GM12878 (cell line): ENCODE measurements at regions not wholly inside any gene's neighbourhood (a gene's known extent, or its start where the extent isn't known, plus 50 kb on each side); places are given as distances from the start of the nearest gene placed in this dataset.

Experiments
- ATAC-seq: fragments of 200-7000 bp; cut with Tn5 transposase; 3 replicates; pipeline ENCODE4 v1.9.1; 2020; ENCODE audit warnings: mild to moderate bottlenecking, moderate library complexity
- BruUV-seq: library from RNA; stranded (reverse); fragments of 400-500 nt; replicated peaks from 2 replicates; lab custom pipeline; 2021; lab: Mats Ljungman, UMichigan
- CTCF ChIA-PET: fragments of 300-600 bp; sonication (Branson Sonifier 250); formaldehyde crosslinking; extraction: SDS; loops from one replicate; lab custom pipeline; 2021; ENCODE audit warnings: inconsistent platforms; lab: Yijun Ruan, JAX
- POLR2A ChIA-PET: fragments of 350-600 bp; formaldehyde crosslinking; extraction: SDS; loops from one replicate; lab custom pipeline; 2021; ENCODE audit warnings: inconsistent platforms; lab: Charles Lee
- RAD21 ChIA-PET: fragments of 300-600 bp; sonication (Branson Sonifier 250); formaldehyde crosslinking; loops from one replicate; lab custom pipeline; 2023; ENCODE audit warnings: antibody characterized with exemption; ENCODE audit not compliant: unreplicated experiment; lab: Charles Lee
- SMC1A ChIA-PET: fragments of 300-600 bp; sonication (Branson Sonifier 250); formaldehyde crosslinking; loops from one replicate; lab custom pipeline; 2023; ENCODE audit not compliant: unreplicated experiment, uncharacterized antibody; lab: Charles Lee
- DNase-seq: peaks from one replicate; pipeline ENCODE4 v3.0.0-alpha.2; 2011; ENCODE audit warnings: low read depth, low spot score
- FAIRE-seq: peaks from 3 replicates; lab custom pipeline; 2011; peaks lifted over from hg19 to GRCh38; lab: Jason Lieb, UNC
- H2AFZ ChIP-seq: 2 replicates; pipeline ENCODE4 v1.6.0; 2011; ENCODE audit warnings: low read depth, low read length, control low read depth; ENCODE audit not compliant: control insufficient read depth
- H3K27ac ChIP-seq: 2 replicates; pipeline ENCODE4 v1.5.1; 2011; ENCODE audit warnings: control low read depth; ENCODE audit not compliant: control insufficient read depth, insufficient read depth
- H3K27me3 ChIP-seq, 2 experiments: replicated peaks in 1 of 2; 2 replicates each; pipeline versions ENCODE4 v1.6.0 to v1.6.1; 2011; ENCODE audit warnings: low read length in 1 of 2; ENCODE audit not compliant: control insufficient read depth in 2 of 2, insufficient read depth in 2 of 2
- H3K36me3 ChIP-seq, 2 experiments: 2 replicates each; pipeline ENCODE4 v1.5.1; 2011; ENCODE audit warnings: low read length in 1 of 2; ENCODE audit not compliant: control insufficient read depth in 2 of 2, insufficient read depth in 2 of 2
- H3K4me1 ChIP-seq: 2 replicates; pipeline ENCODE4 v1.6.1; 2011; ENCODE audit warnings: mild to moderate bottlenecking, low read length, moderate library complexity, mixed read lengths; ENCODE audit not compliant: control insufficient read depth, insufficient read depth
- H3K4me2 ChIP-seq: 2 replicates; pipeline ENCODE4 v1.6.0; 2011; ENCODE audit warnings: control low read depth; ENCODE audit not compliant: control insufficient read depth, insufficient read depth
- H3K4me3 ChIP-seq: fragments of 200-600 bp; sonication (generic); 2 replicates; pipeline ENCODE4 v1.5.1; 2016
- H3K79me2 ChIP-seq: 2 replicates; pipeline ENCODE4 v1.6.0; 2011; ENCODE audit warnings: low read length; ENCODE audit not compliant: control insufficient read depth, insufficient read depth
- H3K9ac ChIP-seq: 2 replicates; pipeline ENCODE4 v1.8.0; 2011; ENCODE audit warnings: low read length, control low read depth, mixed read lengths; ENCODE audit not compliant: control insufficient read depth, insufficient read depth
- H3K9me3 ChIP-seq: replicated peaks from 3 replicates; pipeline ENCODE4 v1.5.1; 2011; ENCODE audit warnings: mild to moderate bottlenecking, low read length; ENCODE audit not compliant: control insufficient read depth, insufficient read depth
- H4K20me1 ChIP-seq: 2 replicates; pipeline ENCODE4 v1.6.0; 2011; ENCODE audit not compliant: control insufficient read depth, insufficient read depth
- BMI1 ChIP-seq: fragments of 450-650 bp; IDR thresholded peaks from 2 replicates; pipeline ENCODE4 v1.6.1; 2016; ENCODE audit warnings: mild to moderate bottlenecking, moderate library complexity, borderline replicate concordance
- E2F8 ChIP-seq: fragments of 450-650 bp; IDR thresholded peaks from 2 replicates; pipeline ENCODE4 v1.6.1; 2018; ENCODE audit warnings: mild to moderate bottlenecking, low read depth, moderate library complexity; ENCODE audit not compliant: partially characterized antibody
- JUNB ChIP-seq: IDR thresholded peaks from 2 replicates; pipeline ENCODE4 v1.6.1; 2016; ENCODE audit warnings: antibody characterized with exemption, mild to moderate bottlenecking
- LARP7 ChIP-seq: fragments of 450-650 bp; IDR thresholded peaks from 2 replicates; pipeline ENCODE4 v1.6.1; 2017; ENCODE audit warnings: mild to moderate bottlenecking
- PML ChIP-seq: IDR thresholded peaks from 2 replicates; pipeline ENCODE4 v1.6.1; 2012; ENCODE audit warnings: low read length, inconsistent platforms
- POLR2A ChIP-seq: IDR thresholded peaks from 2 replicates; pipeline ENCODE4 v1.6.1; 2011; ENCODE audit warnings: low read depth, mild to moderate bottlenecking, low read length
- RB1 ChIP-seq: fragments of 450-650 bp; formaldehyde crosslinking; IDR thresholded peaks from 2 replicates; pipeline ENCODE4 v1.6.1; 2017; ENCODE audit warnings: mild to moderate bottlenecking, borderline replicate concordance
- SIN3A ChIP-seq: IDR thresholded peaks from 2 replicates; pipeline ENCODE4 v1.6.1; 2012; ENCODE audit warnings: low read depth, low read length, improper control_type of control experiment
- SMAD5 ChIP-seq: IDR thresholded peaks from 2 replicates; pipeline ENCODE4 v1.6.1; 2016; ENCODE audit warnings: antibody characterized with exemption, low read depth
- WGBS: methylation state at CpG from one replicate; pipeline ENCODE4 v1.1.6; 2016; ENCODE audit warnings: low lambda C conversion rate; ENCODE audit not compliant: insufficient replicate concordance, insufficient coverage; ENCODE audit errors: missing lambda C conversion rate; 5-methylcytosine and 5-hydroxymethylcytosine counted together
- in situ Hi-C: fragments of 300-500 bp; cut with MboI; formaldehyde crosslinking; loops from 9 replicates; pipeline ENCODE4 v1.14.3; 2018; ENCODE audit warnings: mixed read lengths
- intact Hi-C: fragments of 100-400 bp; cut with micrococcal nuclease; formaldehyde crosslinking; loops from one replicate; pipeline ENCODE4 v1.14.2; 2022; ENCODE audit not compliant: unreplicated experiment

DNA sequence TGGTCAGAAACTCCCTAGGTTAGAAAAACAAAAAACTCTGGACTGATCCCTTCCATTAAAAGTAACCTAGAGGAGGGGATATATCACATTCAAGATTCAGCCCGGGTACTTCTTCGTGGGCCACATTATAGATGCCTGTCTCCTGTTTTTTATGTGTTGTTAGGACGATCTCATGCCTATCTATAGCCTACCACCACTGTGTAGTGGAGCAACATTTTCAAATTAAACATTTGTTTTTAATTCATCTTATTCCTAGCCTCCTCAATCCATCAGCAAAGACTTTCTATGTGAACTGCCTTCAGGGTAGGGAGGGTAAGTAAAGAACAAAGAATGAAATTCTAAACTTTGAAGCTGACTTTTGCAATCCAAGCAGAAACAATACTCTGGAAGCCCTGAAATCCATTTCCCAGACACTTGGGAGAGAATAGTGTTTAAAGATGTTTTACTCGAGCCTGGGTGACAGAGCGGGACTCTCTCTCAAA lies 379.4 kb downstream of the ANXA1 start:
- H2AFZ ChIP-seq = no peak overlapping the region
- ATAC-seq (peak; percentile 24), FAIRE-seq (no peak), DNase-seq (no peak)
- no peak overlapping the region for H3K4me2 ChIP-seq
- TF ChIP-seq POLR2A (no peak), PML (no peak), SMAD5 (no peak), BMI1 (no peak), RB1 (no peak), LARP7 (no peak), JUNB (no peak), SIN3A (no peak), E2F8 (no peak)
- H3K36me3 ChIP-seq = no peaks in the 10 kb centered on the region
- no peaks in the 10 kb centered on the region for H3K27me3 ChIP-seq
- ChIA-PET CTCF (interaction anchor here (1.0 kb wide), 1 partner anchor 13 kb away, joined by 3 read pairs; no protein-coding TSS in a partner anchor), POLR2A (no interaction called here), SMC1A (interaction anchor here (1.3 kb wide), 1 partner anchor 329 kb away, joined by 5 read pairs; no protein-coding TSS in a partner anchor), RAD21 (interaction anchor here (1.0 to 1.4 kb wide), 3 partner anchors 11 to 262 kb away, joined by 3 to 8 read pairs (median 5); no protein-coding TSS in a partner anchor)
- H3K27ac ChIP-seq = no peak overlapping the region
- WGBS = 18% methylated on average over 5 of the region's 5 CpGs
- no TSS peak for BruUV-seq
- H3K9ac ChIP-seq = no peak overlapping the region
- in situ Hi-C loops = no loop called here
- H3K4me3 ChIP-seq = no peak overlapping the region
- no peaks in the 10 kb centered on the region for H3K4me1 ChIP-seq
- no peaks in the 10 kb centered on the region for H3K79me2 ChIP-seq
- H3K9me3 ChIP-seq = no peaks in the 10 kb centered on the region
- H4K20me1 ChIP-seq = no peaks in the 10 kb centered on the region
- intact Hi-C loops = no loop called here
